NB4 (cell line): ENCODE measurements at regions not wholly inside any gene's neighbourhood (a gene's known extent, or its start where the extent isn't known, plus 50 kb on each side); places are given as distances from the start of the nearest gene placed in this dataset.

ENCODE experiments used
- DNase-seq: peaks from one replicate; pipeline ENCODE4 v3.0.0; 2010; ENCODE audit warnings: low read depth
- H3K4me3 ChIP-seq: one replicate; pipeline ENCODE4 v1.5.1; 2011; ENCODE audit warnings: mild to moderate bottlenecking, low read depth, low read length, moderate library complexity
- CTCF ChIP-seq: IDR thresholded peaks from one replicate; pipeline ENCODE4 v1.5.1; 2012; ENCODE audit warnings: low read depth, low read length
- MAX ChIP-seq: IDR thresholded peaks from 2 replicates; pipeline ENCODE4 v1.6.1; 2011; ENCODE audit warnings: low read depth, low read length
- MYC ChIP-seq: IDR thresholded peaks from 2 replicates; pipeline ENCODE4 v1.6.1; 2011; ENCODE audit warnings: low read depth, low read length
- POLR2A ChIP-seq: IDR thresholded peaks from 2 replicates; pipeline ENCODE4 v1.6.1; 2011; ENCODE audit warnings: mild to moderate bottlenecking; ENCODE audit not compliant: insufficient read length; ENCODE audit errors: extremely low read depth

DNA sequence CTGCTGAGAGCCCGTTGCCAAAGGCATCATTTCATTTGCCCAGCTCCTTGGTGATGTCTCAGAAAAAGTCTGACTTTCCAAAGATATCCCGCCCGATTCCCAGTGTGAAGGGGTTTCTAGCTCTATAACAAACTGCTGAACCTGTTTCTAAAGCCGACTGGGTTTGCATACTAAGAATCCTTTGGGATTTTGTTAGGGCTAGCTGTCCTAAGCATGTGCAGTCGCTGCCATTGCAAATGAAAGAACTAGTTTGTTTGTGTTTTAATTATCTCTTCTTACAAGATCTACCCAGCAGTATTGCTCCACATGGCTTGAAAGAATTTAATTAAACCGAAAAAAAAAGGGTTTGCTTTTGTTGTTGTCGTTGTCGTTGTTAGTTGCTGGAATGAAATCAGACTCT is 476.6 kb downstream of the GATA3 start:
- DNase-seq, result no peak
- H3K4me3 ChIP-seq, result no peak overlapping the region
- no peak for TF ChIP-seq POLR2A
- TF ChIP-seq MYC, result no peak
- no peak for TF ChIP-seq MAX
- TF ChIP-seq CTCF, result no peak

GRCh38 chr10:8532647-8533046 is 478.2 kb downstream of the GATA3 start:
- H3K4me3 ChIP-seq, result no peak overlapping the region
- no peak for TF ChIP-seq CTCF
- no peak for DNase-seq

DNA sequence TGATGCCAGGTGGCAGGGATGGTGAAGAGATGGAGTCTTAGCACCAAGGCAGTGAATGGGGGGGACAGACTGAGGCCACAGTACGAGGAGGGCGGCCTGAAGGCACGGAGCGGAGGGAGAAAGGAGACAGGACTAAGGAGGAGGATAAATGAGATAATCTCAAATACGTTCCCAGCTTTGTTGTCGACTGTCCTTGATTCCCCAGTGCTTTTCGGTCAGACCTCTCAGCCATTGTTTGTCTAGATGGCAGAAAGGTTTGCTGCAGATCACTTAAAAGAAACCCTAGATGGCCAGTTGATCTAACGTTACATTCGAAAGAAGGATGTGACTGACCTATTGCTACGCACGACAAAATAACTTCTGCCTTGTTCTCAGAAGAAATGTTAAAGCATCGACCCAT is 479.0 kb downstream of the GATA3 start:
- DNase-seq, result no peak
- H3K4me3 ChIP-seq, result no peak overlapping the region
- TF ChIP-seq CTCF (no peak), POLR2A (no peak), MYC (no peak), MAX (no peak)

- no peak overlapping the region for H3K4me3 ChIP-seq
- TF ChIP-seq MAX (no peak), CTCF (no peak), MYC (no peak), POLR2A (no peak)
- no peak for DNase-seq
These were observed 479.6 kb downstream of the GATA3 start for GRCh38 chr10:8534096-8534495.

DNA sequence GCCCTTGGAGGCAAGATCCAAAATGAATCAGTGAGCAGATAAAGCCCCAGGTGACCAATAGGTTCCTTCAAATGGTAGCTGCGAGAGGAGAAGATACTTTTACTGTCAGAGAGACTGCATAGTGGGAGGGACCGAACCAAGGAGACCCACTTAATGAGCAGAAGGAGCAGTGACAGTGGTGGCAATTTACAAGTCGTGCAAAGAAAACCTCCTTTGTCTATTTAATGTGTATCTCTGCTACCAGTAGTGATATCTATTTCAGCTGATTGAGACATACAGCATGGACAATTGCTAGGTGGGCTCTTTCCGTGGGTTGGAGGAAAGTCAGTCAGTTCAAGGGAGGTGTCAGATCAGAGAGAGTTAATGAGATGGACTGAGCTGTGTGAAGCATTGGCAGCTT is 480.4 kb downstream of the GATA3 start:
- DNase-seq, result no peak
- no peak for TF ChIP-seq MYC
- no peak for TF ChIP-seq POLR2A
- TF ChIP-seq MAX, result no peak
- TF ChIP-seq CTCF, result no peak
- no peak overlapping the region for H3K4me3 ChIP-seq

DNA sequence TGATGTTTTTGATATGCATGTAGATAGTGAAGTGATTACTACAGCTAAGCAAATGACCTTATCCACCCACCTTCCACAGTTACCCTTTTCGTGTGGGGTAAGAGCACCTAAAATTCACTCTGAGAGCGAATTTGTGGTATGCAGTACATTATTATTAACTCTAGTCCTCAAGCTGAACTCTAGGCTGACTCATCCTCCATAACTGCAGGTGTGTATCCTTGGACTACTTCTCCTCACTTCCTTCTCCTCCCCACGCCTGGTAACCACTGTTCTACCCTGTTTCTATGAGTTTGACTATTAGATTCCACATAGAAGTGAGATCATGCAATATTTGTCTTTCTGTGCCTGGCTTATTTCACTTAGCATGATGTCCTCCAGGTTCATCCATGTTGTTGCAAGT is 484.6 kb downstream of the GATA3 start:
- no peak for DNase-seq
- TF ChIP-seq POLR2A (no peak), MYC (no peak), MAX (no peak), CTCF (no peak)

More for the DNA sequence above, 484.6 kb downstream of the GATA3 start:
- H3K4me3 ChIP-seq, result no peak overlapping the region
